Hematopoietic multipotent progenitor cell treated with erythropoietin and hydrocortisone succinate and interleukin-3 and kit ligand, for 15 days (in vitro differentiated cells): ENCODE measurements at regions not wholly inside any gene's neighbourhood (a gene's known extent, or its start where the extent isn't known, plus 50 kb on each side); places are given as distances from the start of the nearest gene placed in this dataset.

Source experiments
- DNase-seq: peaks from one replicate; pipeline ENCODE4 v3.0.0-alpha.2; 2015; ENCODE audit warnings: low spot score

DNA sequence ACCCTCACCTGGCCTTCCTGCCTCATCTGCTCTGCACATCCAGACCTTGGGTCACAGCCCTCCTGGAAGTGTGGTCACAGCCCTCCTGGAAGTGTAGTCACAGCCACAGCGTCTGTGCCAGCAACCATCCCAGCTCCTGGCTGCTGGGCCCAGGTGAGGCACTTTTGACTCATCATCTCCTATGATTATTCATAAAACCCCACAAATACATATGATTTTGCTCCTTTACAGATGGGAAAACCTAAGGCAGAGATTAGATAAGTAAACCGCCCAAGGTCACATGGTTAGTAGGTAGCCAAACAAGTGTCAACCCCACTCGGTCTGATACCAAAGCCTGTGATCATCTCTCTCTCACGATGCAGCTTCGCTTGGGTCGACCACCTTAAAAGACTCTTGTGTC, 94.3 kb downstream of the PRLHR start:
- no peak for DNase-seq

DNA sequence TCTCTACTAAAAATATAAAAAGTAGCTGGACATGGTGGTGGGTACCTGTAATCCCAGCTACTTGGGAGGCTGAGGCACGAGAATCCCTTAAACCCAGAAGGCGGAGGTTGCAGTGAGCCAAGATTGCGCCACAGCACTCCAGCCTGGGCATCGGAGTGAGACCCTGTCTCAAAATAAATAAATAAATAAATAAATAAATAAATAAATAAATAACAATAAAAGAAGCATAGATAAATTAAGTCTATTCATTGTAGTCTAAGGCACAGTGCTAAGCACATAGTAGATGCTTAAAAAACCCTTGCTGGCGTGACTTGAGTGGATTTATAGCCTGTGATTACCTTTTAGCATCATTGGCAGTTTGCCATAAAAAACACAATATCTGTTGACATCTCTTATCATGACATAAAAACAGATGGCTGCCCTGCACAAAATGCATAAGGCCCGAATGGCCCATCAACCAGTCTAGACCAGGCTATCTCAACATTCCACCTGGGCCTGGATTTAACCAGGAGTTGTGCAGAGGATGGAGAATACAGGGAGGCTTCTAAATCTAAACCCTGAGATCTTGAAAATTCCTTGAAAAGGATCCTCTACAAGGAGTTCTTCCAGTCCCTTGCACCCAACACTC, 94.9 kb downstream of the PRLHR start:
- no peak for DNase-seq

DNA sequence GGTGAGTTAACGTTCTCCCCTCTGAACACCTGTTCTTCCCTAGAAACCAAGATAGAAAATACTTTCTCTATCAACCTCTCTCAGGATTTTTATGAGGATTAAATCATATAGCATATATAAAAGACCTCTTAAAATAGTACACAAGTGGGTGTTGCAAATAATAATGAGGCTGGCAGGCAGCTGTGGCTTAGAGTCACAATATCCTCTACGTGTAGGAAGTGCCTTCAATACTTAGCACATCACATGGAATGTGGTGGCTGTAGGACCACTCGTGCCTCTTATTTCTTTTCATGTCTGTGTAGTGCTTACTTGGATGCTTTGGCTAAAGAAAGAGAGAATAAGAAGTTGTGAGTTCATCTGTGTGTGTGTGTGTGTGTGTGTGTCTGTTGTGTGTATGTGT, 96.3 kb downstream of the PRLHR start:
- DNase-seq, result no peak

DNA sequence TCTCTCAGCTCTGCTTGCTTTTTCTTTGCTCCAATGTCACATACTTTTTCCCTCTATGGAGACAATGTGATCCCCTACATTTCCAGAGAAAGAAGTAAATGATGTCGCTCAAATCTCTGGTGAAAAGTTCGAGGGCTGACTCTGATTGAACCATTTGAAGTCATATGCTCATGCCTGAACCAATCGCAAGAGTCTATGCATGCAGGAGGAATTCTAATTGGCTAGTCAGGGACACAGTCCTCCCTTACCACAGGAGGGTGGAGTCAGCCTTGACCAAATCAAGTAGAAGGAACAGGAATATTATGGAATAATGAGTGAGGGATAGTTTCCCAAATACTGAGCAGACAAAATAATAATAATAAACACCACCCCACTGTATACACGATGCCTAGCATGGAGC, 96.8 kb downstream of the PRLHR start:
- DNase-seq, result no peak

DNA sequence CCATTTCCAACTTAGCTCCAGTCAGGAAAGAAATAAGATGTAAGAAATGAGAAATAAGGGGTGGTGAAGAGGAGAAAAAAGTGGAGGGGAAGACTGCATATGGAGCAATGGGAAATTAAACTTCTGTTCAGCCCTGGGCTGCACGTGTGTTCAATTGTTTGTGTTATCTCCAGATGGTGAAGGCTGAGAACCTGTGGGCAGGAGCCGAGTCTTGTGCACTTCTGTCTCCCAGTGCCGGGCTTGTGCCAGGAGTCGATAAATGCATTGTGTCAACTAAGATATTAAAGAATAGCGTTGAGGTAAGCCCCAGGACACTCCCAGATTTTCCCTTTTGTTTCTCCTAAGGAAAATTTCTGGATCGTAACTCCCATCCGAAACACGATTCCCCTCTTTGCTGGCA, 98.2 kb downstream of the PRLHR start:
- no peak for DNase-seq

DNA sequence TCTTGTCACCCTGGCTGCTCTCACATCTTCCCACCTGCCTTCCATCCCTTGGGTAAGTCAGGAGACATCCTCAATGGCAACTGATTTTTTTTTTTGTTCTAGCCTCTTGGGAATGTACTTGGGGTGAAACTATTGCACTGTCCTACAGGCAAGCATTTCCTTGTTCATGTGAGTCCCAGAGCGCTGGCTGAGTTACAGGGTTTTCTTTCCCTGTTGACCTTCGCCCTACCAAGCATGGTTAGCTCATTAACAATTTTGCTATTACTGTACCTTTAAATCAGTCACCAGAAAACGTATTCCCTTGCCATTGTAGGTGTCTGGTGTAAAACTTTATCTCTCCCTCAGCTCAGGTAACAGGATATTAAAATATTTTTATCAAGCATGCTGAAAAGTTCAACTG, 98.9 kb downstream of the PRLHR start:
- DNase-seq, result no peak

DNA sequence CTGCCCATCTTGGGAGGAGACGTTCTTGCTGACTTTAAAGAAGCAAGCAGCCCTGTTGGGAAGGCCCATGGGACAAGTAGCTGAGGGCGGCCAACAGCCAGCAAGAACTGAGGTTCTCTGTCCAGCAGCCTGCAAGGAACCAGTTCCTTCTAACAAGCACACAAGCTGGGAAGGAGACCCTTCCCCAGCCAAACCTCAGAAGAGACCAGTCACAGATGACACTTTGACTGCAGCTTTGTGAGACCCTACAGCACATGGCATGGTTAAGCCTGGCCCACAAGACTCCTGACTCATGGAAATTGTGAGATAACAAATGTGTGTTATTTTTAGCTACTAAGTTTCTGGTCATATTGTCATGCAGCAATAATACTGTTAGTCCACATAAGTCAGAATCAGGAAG, 99.9 kb downstream of the PRLHR start:
- DNase-seq, result no peak

DNA sequence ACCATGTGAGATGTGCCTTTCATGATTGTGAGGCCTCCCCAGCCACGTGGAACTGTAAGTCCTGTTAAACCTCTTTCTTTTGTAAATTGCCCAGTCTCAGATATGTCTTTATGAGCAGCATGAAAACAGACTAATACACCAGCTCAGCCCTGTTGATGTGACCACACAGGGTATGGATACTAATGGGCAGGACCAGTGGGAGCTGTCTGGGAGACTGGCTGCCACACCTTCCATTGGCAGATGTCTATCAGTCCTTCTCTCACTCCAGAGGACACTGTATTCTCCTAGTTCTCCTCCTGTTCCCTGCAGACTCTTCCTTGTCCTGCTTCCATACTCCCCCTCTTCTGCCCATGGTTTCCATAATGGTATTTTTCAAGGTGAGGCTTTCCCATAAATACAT, 104.4 kb downstream of the PRLHR start:
- no peak for DNase-seq

DNA sequence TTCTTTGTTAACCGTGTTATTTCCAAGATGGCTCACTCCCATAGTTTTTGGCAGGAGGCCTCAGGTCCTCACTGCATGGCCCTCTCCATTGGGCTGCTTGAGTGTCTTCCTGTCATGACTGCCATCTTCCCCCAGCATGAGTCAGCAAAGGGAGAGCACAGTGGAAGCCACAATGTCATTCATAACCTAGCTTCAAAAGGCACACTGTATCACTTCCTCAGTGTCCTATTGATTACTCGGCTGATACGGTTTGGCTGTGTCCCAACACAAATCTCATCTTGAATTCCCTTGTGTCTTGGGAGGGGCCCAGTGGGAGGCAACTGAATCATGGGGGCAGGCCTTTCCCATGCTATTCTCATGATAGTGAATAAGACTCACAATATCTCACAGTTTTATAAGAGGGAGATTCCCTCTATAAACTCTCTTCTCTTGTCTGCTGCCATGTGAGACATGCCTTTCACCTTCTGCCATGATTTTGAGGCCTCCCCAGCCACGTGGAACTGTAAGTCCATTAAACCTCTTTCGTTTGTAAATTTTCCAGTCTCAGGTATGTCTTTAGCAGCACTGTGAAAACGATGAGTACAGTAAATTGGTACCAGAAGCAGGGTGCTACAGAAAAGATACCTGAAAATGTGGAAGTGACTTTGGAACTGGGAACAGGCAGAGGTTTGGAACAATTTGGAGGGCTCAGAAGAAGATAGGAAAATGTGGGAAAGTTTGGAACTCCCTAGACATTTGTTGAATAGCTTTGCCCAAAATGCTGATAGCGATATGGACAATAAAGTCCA, 106.5 kb downstream of the PRLHR start:
- no peak for DNase-seq

DNA sequence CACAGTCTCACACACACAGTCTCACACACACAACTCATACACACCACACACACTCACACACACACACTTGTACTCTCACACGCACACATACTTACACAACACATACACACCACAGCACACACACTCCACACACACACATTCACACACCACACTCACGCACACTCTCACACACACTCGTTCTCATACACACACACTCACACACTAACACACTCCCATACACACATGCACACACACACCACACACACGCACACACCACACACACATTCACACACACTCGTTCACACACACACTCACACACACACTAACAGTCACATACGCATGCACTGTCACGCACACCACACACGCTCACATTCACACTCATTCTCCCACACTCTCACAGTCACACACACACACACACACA, 109.8 kb downstream of the PRLHR start:
- DNase-seq, result no peak

DNA sequence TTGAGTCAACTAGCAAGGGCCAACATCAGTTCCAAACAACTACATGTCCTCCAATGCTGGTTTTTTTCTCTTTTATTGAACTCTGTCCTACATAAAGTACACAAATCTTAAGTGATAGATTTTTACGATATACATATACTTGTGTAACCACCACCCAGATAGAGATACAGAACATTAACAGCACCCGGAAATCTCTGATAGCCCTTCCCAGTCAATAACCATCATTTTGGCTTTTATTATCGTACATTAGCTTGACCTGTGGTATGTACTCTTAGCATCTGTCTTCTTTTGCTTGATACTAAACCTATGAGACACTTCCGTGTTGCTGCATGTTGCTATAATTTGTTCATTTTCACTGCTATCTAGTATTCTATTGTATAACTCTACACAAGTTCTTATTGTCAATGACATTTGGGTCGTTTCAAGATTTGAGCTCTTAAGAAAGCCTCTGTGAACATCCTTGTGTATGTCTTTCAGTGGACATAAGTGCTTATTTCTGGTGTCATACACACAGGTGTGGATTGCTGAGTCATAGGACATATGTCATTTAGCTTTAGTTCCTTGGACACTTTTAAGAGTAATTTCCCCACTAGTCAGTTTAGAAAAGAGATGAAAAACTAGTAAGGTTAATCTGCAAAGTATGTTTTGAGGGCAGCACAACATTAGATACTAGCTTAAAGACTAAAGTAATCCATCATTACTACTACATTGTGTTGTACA, 111.1 kb downstream of the PRLHR start:
- no peak for DNase-seq

DNA sequence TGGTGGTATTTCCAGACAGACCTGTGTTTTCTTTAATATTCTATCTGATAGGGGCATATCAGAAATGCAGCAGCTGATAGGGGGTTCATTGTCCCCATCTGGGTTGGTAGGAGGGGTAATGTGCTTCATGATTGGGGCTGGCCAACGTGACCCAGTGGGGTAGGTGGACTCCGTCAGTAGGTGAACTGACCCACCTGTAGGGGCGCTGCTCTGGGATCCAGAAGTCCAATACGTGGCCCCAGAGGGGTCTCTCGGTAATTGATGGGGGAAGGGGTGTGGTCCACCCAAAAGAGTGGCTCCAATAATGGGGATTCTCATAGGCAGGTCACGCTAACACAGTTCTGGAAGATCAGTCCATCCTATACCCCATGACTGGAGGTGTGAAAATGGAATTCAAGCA, 112.0 kb downstream of the PRLHR start:
- no peak for DNase-seq

DNA sequence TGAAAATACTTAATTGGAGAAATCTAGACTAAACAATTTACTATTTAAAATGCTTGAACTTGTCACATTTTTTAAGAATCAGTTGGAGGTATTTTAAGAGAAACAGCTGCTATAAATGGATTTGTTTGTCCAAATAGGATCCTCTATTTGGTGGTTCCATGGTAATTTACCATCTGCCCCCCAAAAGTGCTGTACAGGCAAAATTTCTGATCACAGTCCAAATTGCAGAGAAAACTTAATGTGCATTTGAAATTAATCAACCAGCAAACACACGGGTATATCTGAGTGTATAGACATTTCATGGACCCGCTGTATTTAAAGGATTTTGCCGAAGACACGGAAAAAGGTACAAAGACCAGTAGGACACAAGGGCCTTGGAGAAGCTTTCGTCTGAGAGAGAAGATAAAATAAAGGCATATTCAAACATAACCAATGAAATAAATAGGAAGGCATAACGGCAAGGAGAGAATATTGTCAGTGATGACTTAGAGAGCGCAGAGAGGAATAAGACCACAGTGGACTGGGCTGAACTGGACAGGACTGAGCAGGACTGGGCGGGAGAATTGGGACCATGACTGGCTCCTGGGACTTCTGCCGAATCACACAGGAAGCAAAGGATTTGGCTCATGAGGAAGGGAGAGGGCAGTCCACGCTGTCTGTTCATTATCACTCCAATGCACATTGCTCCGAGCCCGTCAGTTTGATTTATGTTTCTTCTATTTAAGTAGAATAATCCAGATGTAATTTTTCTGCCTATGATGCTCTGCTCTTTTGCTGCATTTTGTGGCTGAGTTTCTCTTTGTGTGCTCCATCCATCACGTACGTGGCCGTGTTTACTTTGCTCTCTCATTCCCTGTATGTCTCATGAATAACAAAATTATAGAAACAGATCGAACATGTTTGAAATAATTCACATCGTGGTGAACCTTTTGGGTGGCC, 112.8 kb downstream of the PRLHR start:
- DNase-seq, result no peak

DNA sequence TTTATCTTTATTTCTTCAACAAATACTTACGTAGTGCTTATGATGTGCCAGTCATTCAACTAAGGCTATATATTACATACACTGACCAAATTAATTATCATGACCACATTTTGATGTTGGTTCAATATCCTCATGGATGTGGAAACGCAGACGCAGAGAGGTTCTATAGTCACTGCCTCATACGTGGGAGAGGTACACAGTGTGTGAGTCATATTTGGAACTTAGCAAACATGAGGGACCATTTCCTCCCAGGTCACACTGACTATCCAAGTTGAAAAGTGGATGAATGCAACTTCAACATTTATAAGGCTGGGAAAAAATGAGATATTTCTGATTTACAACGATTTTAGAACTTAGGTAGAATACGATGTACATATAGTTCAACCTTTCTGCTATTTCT, 113.6 kb downstream of the PRLHR start:
- DNase-seq, result no peak

DNA sequence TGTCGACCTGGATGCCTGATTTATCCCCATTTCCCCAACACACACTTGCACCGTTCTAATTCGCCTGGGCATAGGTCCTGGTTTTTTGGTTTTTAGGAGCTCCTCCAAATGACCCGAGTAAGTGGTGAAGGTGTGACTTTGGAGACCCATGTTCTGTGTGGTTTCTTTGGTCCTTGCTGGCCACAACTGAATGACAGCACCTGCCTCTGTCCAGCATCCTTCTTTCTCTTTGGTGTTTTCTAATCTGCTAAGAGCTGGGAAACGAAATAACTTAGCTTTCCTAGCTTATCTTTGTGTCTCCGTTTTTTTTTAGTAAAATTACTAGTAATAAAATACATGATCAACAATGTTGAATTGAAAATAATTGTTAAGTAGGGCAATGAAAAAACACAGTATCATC, 120.2 kb downstream of the PRLHR start:
- DNase-seq, result no peak

DNA sequence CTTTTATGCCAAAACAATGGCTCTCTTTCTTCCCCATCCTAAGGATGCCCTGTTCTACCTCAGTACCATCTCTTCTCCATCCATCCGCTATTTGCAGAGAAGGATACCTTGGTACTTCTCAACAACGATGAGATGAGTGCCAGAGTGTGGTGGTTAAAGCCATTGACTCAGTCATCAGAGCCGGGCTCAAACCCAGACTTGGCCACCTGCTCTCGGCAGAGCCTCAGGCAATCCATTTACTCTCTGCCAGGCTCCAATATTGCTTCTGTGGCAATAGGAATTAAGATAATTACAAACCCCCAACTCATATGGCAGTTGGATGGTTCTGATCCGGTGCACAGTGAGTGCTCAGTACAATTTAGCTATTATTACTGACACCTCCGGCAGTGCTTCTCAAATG, 121.3 kb downstream of the PRLHR start:
- DNase-seq, result no peak

DNA sequence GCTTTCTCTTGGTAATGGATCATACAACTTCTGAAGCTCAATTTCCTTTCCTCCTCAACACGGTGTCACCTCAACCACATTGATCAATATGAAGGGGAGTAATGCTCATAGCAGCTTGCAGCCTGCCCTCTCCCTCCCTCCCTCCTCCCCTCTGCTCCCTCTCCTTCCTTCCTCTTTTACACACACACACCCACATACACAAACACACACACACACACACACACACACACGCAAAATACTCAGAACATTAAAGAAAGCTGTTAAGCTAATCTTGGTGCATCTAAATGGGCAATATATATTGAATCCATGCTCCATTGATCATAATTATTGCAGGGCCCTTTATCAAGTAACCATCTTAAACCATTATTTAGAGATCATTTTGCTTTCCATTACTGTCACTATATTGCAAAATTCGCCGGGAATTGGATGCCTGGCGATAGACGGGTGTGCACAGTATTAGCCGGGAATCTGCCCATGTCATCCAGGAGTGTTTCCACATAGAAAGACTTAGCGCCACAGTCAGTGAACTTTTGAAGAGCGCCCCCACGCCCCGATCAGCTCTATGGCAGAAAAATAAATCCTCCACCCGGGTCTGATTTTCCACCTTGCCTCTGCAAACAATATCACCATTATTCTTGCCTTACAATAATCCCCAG, 122.0 kb downstream of the PRLHR start:
- DNase-seq, result no peak

DNA sequence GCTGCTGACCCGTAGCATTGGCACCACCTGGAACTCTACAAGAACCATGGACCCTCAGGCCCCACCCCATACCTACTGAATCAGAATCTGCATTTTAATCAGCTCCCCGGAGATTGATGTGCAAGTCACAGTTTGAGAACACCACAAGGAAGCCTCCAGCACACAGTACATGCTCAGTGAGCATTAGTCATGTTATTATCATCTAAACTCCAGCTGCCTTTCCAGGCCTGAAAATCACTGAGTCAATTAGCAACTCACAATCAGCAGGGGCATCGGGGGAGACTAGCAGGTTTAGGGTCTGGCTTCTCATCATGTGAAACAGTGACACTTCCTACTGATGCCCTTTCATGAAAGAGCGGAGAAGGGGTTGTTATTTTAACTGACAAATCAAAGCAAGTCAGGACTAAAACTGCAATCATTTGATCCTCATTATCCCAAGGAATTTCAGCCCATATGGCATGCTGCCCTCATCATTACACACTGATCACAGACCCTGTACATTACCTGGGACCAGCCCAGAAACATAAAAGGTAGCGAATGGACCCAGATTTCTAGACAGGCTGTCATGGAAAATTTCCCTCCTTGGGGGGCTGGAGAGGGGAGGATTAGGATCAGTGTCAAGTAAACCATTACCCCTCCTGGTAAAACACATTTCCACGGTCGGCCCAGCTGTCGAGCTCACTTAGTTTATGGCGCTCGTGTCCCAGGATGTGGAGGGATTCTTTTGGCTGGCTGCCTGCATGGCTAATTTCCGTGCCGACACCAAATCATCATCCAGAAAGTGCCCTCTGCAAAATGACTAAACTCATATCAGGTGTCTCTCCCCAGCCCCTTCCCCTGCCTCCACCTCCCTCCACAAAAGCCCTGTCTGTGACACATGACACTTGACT, 122.8 kb downstream of the PRLHR start:
- DNase-seq, result no peak

DNA sequence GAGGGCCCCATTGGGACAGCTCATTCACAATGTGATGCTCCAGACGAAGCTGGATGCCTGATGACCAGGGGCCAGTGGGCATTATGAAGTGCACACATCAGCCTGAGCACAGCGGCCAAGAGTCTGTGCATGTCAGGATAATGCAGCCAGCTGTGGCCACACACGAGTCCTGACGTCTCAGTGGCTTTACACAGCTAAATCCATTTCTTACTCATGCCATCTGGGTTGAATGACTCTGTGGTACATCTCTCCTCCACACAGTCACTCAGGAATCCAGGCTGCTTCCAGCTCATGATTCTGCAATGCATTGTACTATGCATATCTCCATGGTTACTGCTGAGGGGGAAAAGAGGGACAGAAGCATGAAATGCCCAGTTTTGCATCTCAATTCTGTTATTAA, 123.6 kb downstream of the PRLHR start:
- no peak for DNase-seq

DNA sequence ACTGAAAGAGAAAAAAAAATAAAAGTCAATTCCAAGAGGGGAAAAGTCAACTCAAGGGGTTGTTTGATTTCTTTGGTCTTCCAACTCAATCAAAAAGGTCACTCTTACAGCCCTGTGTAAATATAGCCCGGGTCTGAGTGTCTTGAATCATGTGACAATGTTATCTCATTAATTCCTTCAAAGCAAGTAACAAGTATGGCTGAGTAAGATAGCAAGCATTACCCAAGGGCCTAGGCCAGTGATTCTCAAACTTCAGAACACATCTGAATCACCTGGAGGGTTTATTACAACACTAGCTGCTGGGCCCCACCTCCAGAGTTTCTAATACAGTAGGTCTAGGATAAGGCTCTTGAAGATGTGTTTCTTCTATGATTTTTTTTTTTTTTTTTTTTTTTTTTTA, 125.0 kb downstream of the PRLHR start:
- DNase-seq, result no peak

DNA sequence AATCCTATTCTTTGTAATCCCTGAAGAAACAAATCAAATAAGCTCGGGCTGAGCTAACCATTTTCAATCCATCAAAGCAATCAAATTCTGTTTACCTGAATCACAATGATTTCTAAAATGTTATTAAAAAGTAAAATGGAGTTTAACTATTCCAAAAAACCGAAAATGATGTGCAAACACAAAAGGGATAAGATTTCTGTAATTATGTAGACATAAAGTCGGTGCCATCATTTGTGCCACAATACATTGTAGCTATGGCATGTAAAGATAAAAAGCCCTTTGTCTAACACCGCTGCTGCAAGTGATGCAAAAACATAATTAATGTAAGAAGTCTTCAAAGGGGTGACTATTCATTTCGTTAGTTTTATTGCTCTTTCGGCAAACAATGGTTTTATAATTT, 125.1 kb upstream of the FAM204A start:
- no peak for DNase-seq
